ENCODE measurements at regions not wholly inside any gene's neighbourhood (a gene's known extent, or its start where the extent isn't known, plus 50 kb on each side); places are given as distances from the start of the nearest gene placed in this dataset.

DNA sequence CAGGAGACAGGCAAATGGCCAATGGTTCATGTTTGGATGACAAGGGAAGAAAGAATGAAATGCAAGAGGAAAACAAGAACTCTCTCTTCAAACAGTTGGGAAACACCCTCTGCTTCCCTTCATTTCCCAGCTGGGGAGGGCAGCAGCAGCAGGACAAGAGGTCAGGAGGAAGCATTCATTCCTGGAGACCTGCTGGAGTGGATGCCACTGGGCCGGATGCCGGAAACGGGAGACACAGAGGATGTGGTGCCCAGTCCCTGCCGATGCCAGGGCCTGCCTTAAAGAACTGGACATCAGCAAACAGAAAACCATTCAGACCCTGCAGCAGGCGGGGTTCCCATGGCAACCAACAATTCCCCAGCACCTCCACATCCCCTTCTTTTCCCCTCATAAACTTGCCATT, 102.3 kb upstream of the ZNF648 start:
- H3K27ac ChIP-seq (ENCODE audit: low read length in 2 of 2) = no peak overlapping the region
- no peaks in the 10 kb centered on the region for H3K4me1 ChIP-seq (ENCODE audit: control insufficient read depth in 2 of 2, insufficient read depth in 2 of 2, low read length in 2 of 2)
- H3K27ac Mint-ChIP-seq = no peak overlapping the region
- H3K36me3 ChIP-seq (replicated peaks in 1 of 2; ENCODE audit: control extremely low read depth in 1 of 2, control insufficient read depth in 1 of 2, extremely low read depth in 1 of 2, insufficient read depth in 2 of 2, low read length in 1 of 2) = no peaks in the 10 kb centered on the region
- H3K9me3 ChIP-seq (ENCODE audit: control extremely low read depth in 1 of 3, control insufficient read depth in 2 of 3, insufficient read depth in 1 of 3, low read length in 2 of 3) = peaks cover 0 to 4% (median 0%) of the 10 kb centered on the region in 3 donors
- H4K20me1 ChIP-seq (ENCODE audit: control insufficient read depth, insufficient read depth, low read length, poor library complexity, severe bottlenecking) = no peaks in the 10 kb centered on the region
- WGBS (ENCODE audit: insufficient coverage) = 87% methylated on average over 5 of the region's 5 CpGs
- no peak for ATAC-seq (ENCODE audit: low read depth)
- CTCF ChIA-PET = no interaction called here
- H3K4me2 ChIP-seq (replicated peaks; ENCODE audit: low read depth, low read length, poor library complexity, severe bottlenecking) = no peak overlapping the region
- POLR2A ChIA-PET = no interaction called here
- TF ChIP-seq, protein P1, sequence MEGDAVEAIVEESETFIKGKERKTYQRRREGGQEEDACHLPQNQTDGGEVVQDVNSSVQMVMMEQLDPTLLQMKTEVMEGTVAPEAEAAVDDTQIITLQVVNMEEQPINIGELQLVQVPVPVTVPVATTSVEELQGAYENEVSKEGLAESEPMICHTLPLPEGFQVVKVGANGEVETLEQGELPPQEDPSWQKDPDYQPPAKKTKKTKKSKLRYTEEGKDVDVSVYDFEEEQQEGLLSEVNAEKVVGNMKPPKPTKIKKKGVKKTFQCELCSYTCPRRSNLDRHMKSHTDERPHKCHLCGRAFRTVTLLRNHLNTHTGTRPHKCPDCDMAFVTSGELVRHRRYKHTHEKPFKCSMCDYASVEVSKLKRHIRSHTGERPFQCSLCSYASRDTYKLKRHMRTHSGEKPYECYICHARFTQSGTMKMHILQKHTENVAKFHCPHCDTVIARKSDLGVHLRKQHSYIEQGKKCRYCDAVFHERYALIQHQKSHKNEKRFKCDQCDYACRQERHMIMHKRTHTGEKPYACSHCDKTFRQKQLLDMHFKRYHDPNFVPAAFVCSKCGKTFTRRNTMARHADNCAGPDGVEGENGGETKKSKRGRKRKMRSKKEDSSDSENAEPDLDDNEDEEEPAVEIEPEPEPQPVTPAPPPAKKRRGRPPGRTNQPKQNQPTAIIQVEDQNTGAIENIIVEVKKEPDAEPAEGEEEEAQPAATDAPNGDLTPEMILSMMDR (IDR thresholded peaks at IDR 0.05) = no peak
- no peak for TF ChIP-seq EZH2 (IDR thresholded peaks at IDR 0.05; ENCODE audit: borderline replicate concordance, insufficient read depth, low read depth, low read length, poor library complexity, severe bottlenecking)
- DNase-seq = no peak
- H3K27me3 Mint-ChIP-seq = peaks cover 7% of the 10 kb centered on the region
- no peaks in the 10 kb centered on the region for H3K4me1 Mint-ChIP-seq
- H3K4me3 ChIP-seq (ENCODE audit: control extremely low read depth in 1 of 5, extremely low read depth in 1 of 5, insufficient read depth in 1 of 5, low read depth in 2 of 5, low read length in 4 of 5) = no peak overlapping the region
- H2AFZ ChIP-seq (ENCODE audit: insufficient read depth, low read depth, low read length, poor library complexity, severe bottlenecking) = no peak overlapping the region
- H3K79me2 ChIP-seq (ENCODE audit: control insufficient read depth, insufficient read depth, low read length) = no peaks in the 10 kb centered on the region
- intact Hi-C loops (cut with micrococcal nuclease) = no loop called here
- H3K27me3 ChIP-seq (replicated peaks in 1 of 4; ENCODE audit: control extremely low read depth in 1 of 4, control insufficient read depth in 3 of 4, insufficient read depth in 4 of 4, low read length in 3 of 4) = no peaks in the 10 kb centered on the region
- no peak overlapping the region for H3K9ac ChIP-seq (ENCODE audit: low read length)
- peaks cover 6% of the 10 kb centered on the region for H3K9me3 Mint-ChIP-seq (ENCODE audit: insufficient read depth)
- H3K4me3 Mint-ChIP-seq = no peak overlapping the region

DNA sequence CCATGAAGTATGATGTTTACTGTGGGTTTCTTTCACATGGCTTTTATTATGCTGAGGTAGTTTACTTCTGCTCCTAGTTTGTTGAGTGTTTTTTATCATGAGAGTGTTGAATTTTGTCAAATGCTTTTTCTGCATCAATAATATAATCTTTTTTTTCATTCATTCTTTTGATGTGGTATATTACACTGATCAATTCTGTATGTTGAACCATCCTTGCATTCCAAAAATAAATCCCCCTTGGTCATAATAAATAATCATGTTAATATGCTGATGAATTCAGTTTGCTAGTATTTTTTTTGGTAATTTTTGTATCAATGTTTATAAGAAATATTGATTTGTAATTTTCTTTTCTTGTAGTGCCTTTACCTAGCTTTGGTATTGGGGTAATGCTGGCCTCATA, 97.9 kb upstream of the ZNF648 start:
- DNase-seq = no peak
- Histone ChIP-seq H3K4me2 (replicated peaks; ENCODE audit: low read depth, low read length, poor library complexity, severe bottlenecking) (no peak overlapping the region), H3K4me1 (ENCODE audit: control insufficient read depth in 2 of 2, insufficient read depth in 2 of 2, low read length in 2 of 2) (no peaks in the 10 kb centered on the region), H3K9me3 (ENCODE audit: control extremely low read depth in 1 of 3, control insufficient read depth in 2 of 3, insufficient read depth in 1 of 3, low read length in 2 of 3) (peaks cover 0 to 4% (median 0%) of the 10 kb centered on the region in 3 donors), H3K36me3 (replicated peaks in 1 of 2; ENCODE audit: control extremely low read depth in 1 of 2, control insufficient read depth in 1 of 2, extremely low read depth in 1 of 2, insufficient read depth in 2 of 2, low read length in 1 of 2) (no peaks in the 10 kb centered on the region), H3K4me3 (ENCODE audit: control extremely low read depth in 1 of 5, extremely low read depth in 1 of 5, insufficient read depth in 1 of 5, low read depth in 2 of 5, low read length in 4 of 5) (no peak overlapping the region), H3K9ac (ENCODE audit: low read length) (no peak overlapping the region), H2AFZ (ENCODE audit: insufficient read depth, low read depth, low read length, poor library complexity, severe bottlenecking) (no peak overlapping the region), H4K20me1 (ENCODE audit: control insufficient read depth, insufficient read depth, low read length, poor library complexity, severe bottlenecking) (no peaks in the 10 kb centered on the region), H3K27ac (ENCODE audit: low read length in 2 of 2) (no peak overlapping the region), H3K27me3 (replicated peaks in 1 of 4; ENCODE audit: control extremely low read depth in 1 of 4, control insufficient read depth in 3 of 4, insufficient read depth in 4 of 4, low read length in 3 of 4) (no peaks in the 10 kb centered on the region), H3K79me2 (ENCODE audit: control insufficient read depth, insufficient read depth, low read length) (no peaks in the 10 kb centered on the region)
- Mint-ChIP-seq H3K4me1 (no peaks in the 10 kb centered on the region), H3K4me3 (no peak overlapping the region), H3K9me3 (ENCODE audit: insufficient read depth) (peaks cover 10% of the 10 kb centered on the region), H3K27me3 (peaks cover 3% of the 10 kb centered on the region), H3K27ac (no peak overlapping the region)
- ATAC-seq (ENCODE audit: low read depth) = no peak
- TF ChIP-seq, protein P1 (IDR thresholded peaks at IDR 0.05) = no peak
- no peak for TF ChIP-seq EZH2 (IDR thresholded peaks at IDR 0.05; ENCODE audit: borderline replicate concordance, insufficient read depth, low read depth, low read length, poor library complexity, severe bottlenecking)
- intact Hi-C loops (cut with micrococcal nuclease) = no loop called here
- POLR2A ChIA-PET = no interaction called here
- CTCF ChIA-PET = interaction anchor here (0.7 kb wide), 1 partner anchor 13 kb away, joined by 3 read pairs; no protein-coding TSS in a partner anchor

All from B cell (primary cell).